HuH-7.5 (cell line): ENCODE measurements at regions not wholly inside any gene's neighbourhood (a gene's known extent, or its start where the extent isn't known, plus 50 kb on each side); places are given as distances from the start of the nearest gene placed in this dataset.

Experiments
- DNase-seq: peaks from one replicate; pipeline ENCODE4 v3.0.0; 2011; ENCODE audit warnings: low spot score

DNA sequence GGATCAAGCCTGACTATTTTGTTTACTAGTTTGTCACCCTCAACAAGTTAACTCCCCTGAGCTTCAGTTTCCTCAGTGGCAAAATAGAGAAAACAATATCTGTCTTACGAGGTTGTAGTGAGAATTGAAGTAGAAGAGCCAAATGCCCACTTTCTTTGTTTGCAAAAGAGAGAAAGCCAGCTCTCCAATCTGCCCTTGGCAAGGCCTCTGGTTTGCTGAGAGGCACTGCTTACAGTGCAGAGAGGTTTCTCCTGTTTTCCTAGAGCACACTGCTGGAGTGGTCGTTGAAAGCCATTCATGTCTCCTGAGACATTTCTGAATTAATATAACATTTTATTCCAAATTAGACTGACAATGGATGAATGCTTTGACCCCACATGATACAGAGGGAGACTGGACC lies 260.5 kb upstream of the IGF1R start:
- no peak for DNase-seq

DNA sequence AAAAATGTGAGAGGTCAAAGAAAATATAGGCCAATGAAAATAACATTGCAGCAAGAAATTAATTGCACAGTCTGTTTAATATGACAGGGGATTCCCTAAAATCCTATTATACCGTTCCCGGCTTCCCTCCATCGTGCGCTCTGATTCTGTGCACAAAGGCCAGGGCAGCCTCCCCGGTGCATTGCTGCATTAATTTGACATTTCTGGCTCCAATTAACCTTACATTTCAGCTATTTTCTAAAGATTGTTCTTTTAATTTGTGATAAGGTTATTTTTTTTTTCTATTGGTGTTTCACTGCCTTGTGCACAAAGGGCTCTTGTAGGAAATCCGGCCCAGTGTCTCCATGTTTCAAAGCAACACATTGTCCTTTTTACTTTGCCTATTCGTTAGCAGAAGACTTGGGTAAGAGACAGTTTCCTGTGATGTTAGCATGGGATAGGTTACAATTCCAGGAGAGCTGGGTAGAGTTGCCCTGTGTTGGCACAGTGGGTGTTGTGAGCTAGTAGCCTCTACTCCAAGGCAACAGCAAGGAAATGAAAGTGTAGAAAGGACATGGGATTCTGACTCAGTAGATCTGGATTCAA lies 257.3 kb upstream of the IGF1R start:
- no peak for DNase-seq

DNA sequence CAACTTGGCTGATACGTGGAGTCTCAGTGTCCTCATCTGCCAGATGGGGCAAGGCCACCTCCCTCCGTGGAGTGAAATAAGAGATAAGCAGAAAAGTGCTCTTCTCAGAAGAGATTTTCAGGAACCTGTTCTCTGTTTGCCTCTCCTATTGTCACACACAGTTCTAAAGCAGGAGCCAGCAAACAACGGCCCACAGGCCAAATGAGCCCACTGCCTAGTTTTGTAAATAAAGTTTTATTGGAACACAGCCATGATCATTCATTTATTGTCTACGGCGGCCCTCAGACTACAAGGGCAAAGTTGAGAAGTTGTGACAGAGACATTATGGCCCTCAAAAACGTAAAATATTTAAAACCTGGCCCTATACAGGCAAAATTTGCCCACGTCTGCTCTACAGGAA lies 256.8 kb upstream of the IGF1R start:
- DNase-seq = no peak

DNA sequence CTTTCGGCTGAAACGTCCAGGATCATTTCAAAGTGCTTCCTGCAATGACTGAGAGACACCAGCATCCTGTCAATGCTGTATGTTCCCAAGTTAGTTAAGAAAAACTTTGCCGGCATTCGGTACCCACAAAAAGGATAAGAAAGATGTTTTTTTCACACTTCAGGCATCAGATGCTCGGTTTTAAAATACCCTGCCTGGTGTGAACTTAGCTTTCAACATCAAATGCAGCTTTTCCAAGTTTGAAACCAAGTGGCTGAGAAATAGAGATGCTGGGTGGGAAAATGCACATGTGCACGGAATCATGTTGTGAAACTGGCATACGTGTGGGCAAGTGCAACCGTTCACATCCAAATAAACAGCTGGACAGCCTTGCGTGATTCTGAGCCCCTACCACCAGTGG lies 254.9 kb upstream of the IGF1R start:
- DNase-seq = no peak

DNA sequence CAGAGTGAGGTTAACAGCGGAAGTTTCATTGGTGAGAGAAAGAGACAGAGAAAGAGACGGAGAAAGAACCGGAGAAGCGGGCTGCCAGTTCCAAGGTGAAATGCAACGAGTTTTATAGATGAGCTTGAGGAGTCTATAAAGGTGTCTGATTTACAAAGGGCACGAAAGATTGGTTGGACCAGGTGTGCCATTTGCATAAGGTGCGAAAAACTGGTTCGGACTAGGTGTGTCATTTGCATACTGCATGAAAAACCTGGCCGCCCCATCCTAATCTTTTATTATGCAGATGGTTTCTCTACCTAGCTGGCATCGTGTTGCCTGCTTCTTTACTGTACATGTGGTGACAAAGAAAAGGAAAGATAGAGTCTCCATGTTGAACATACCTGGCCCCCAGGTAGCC lies 253.8 kb upstream of the IGF1R start:
- DNase-seq = no peak

DNA sequence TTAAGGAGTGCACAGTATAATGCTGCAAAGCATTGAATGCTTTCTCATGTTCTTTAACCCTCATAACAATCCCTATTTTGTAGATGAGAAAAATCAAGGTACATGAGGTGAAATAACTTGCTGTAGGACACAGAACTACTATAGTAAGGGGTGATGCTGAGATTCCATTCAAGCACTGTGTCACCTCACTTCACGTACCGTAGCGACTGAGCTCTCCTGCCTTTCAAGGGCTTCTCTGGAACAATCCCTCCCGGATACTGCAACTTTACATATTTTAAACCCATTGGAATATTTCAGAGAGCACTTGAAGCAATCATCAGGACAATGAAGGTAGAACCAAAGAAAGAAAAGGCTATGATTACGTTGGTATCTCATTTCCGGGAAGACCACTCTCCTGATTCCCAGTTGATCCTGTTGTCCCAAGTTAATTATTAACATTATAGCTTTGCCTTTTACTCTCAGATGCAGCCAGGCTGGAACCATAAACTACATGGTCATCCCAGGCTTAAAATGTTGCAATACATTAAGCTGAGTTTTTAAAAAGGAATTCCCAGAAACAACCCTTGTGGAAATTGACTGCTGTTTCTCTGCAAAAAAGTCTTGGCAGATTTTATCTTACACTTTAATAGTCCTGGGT lies 252.2 kb upstream of the IGF1R start:
- DNase-seq = peak; percentile 48

DNA sequence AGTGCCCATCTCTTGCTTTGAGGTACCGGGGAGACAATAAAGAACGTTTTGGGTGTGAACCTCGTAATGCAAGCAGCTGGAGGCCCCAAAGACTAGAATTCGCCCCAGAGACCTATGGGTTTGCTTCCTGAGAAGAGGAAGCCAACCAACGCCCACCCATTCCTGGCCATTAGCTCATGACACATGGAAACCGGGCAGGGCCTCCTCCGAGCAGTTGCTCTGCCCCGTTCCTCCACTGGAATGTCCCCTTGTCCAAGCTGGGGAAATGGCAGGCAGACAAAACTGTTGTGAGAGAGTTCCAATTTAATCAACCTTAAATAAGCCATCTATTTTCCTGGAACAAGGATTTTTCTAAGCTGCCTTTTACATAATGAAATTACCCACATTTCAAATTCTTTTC lies 250.9 kb upstream of the IGF1R start:
- DNase-seq = no peak

DNA sequence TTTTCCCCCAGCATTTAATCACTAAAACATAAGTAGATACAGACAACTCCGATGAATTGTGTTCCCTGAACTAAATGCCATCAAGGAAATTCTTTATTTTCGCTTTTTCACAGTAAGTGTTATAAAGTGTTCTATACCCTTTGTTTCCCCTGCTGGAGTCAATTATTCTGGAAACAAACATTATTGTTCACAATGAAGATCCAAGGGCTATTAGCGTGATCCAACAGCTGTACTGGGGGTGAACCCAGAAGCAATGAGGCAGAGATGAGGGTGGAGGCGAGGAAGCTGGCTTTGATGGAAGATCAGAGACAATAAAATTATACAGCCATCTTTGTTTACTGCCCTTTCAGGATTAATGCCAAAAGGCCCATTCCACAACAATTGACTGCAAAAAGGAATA lies 250.3 kb upstream of the IGF1R start:
- DNase-seq = no peak

DNA sequence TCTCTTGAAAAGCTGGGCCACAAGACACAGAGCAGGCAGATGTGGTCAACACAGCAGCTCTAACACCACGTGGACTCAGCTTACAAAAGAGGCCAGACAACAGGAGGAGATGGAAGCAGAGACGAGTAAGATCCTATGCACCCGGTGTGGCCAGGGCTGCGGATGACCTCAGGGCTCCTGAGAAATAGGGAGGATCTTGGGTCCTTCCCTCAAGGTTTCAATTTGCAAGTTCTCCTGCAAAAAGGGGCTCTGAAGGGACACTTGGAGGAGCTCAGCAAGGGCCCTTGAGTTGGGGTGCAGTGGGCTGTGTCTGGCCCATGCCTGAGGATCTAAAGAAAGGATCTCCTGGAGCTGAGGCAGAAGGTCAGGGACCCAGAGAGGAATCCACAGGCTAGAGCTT lies 249.5 kb upstream of the IGF1R start:
- no peak for DNase-seq

DNA sequence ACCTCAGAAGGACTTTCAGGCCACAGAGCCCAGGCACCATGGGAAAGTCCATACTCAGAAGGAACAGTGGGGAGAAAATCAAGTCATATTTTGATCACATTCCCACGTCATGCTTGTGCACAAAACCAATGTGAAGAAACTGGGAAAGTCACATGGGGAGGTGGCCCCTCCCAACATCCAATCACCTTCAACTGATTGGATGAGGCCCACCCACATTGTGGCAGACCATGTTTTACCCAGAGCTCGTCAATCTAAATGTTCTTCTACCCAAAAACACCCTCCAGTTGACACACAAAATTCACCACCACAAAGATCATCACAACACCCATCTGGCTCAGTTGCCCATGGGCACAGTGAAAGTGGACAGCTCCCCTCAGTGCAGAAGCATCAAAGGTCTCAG lies 248.2 kb upstream of the IGF1R start:
- DNase-seq = no peak

DNA sequence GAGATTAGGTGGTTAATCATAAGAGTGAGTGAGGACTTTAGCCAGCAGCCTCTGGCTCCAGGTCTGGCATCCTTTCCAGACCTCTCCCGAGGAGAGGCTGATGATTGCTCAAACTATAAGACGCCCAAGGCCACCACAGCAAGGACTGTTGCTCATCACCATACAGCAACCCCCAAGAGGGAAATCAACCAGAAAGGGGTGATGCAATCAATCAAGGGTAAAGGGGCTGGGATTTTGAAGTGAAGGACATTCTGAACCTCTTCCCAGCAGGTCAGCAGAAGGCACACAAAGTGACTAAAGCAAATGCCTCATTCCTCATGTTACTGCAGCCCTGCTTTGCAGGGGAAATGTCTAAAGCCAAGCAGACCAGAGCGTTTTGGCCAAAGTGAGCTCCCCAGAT lies 247.3 kb upstream of the IGF1R start:
- DNase-seq = no peak

DNA sequence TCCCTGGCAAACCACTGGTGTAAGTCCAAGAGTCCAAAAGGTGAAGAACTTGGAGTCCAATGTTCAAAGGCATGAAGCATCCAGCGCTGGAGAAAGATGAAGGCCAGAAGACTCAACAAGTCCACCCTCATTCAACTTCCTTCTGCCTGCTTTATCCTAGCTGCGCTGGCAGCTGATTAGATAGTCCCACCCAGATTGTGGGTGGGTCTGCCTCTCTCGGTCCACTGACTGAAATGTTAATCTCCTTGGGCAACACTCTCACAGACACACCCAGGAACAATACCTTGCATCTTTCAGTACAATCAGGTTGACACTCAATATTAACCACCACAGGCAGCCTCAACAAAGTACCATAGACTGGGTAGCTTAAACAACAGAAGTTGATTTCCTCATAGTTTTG lies 245.9 kb upstream of the IGF1R start:
- DNase-seq = no peak

DNA sequence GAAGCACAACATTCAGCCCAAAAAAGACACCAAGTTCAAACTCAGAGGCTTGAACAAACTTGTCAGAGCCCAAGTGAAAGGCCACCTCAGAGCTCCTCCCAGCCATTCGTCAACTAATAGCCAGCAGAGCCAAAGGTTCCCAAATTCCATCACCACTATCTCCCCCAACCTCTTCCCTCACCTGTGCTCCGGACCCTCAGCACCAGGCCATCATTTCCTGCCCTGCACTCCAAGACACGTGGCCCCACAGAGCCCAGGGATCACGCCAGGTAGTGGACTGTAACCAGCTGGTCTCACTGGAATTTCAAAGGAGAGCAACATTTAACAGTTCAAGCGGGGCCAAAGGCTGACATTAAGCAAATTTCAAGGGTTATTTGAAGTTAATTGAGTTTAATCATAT lies 245.2 kb upstream of the IGF1R start:
- DNase-seq = no peak

DNA sequence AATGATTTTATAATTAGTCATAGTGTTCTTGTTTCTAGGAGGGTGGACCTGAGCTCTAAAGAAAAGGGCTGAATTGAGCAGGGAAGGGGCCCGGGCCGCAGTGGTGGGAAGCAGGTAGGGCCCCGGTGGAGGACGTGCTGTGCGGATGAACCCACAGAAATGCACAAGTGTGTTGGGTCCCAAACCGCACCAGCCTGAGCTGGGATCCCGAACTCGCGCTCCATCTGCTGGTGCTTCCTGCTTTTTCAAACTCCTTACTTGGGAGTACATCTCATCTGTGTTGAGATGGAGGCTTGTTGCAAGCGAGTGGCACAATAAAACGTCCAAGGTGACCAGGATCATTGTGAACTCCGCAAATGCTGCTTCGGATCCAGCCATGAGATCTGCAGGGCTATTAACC lies 244.8 kb upstream of the IGF1R start:
- no peak for DNase-seq

DNA sequence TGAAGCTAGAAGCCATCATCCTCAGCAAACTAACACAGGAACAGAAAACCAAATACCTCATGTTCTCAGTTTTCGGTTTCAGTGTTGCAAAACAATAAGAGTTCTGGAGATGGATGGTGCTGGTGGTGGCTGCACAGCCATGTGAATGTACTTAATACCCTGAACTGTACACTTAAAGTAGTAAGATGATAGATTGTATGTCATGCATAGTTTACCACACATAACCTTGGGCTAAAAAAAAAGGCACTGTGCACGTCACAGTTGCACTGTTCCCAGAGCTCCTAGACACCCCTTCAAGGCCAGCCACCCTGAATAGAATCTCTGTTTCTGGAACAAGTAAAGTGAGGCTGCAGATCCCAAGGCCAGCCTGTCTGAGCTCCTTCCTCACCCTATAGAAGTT lies 243.3 kb upstream of the IGF1R start:
- no peak for DNase-seq

DNA sequence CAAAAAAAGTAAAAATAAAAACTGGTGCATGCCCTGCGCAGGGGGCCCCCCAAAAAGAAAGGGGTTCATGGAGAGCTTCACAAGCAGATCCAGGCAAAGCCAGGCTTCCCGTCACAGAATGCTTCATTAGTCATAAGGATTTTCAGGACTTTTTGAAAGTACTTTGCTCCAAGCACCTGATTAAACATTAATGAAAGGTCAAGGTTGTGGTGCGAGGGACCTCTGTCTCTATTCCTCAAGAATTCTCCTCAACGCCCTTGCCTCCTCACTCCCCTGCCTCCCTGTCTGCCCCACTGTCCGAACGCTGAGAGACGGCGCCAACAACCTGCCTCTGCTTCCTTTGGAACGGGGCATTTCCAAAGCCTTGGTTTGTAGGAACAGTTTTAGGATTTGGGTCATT lies 240.1 kb upstream of the IGF1R start:
- no peak for DNase-seq

DNA sequence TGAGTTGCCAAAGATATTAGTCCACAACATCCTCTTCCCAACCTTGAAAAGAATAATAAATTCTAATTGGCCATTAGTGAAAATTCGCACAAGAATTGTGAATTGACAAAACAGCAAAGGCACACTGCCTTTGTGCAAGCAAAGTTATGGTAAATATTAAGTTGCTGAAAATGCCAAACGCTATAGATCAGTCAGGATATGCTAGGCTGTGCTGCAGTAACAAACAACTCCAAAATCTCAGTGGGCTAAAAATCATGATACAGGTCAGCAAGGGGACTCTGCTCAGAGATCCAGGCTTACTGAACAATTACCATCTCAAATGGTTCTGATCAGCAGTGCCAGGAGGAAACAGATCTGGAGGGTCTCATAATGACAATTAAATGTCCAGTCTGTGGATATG lies 238.0 kb upstream of the IGF1R start:
- DNase-seq = no peak

DNA sequence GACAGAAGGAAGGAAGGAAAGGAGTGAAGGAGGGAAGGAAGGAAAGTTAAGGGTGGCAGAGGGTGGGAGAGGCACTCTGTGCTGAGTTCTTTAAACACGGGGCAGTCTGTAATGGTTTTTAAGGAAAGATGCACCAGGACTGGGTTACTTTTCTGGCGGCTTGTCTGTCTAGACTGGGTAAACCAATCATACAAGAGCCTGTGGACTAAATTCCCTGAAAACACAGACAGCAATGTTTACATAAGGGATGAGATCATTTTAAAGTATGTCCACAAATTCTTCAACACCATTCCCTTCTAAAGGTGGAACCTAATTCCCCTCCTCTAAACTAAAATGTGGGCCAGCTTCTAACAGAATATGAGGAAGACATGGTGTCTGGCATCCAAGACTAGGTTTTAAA lies 235.5 kb upstream of the IGF1R start:
- DNase-seq = no peak

DNA sequence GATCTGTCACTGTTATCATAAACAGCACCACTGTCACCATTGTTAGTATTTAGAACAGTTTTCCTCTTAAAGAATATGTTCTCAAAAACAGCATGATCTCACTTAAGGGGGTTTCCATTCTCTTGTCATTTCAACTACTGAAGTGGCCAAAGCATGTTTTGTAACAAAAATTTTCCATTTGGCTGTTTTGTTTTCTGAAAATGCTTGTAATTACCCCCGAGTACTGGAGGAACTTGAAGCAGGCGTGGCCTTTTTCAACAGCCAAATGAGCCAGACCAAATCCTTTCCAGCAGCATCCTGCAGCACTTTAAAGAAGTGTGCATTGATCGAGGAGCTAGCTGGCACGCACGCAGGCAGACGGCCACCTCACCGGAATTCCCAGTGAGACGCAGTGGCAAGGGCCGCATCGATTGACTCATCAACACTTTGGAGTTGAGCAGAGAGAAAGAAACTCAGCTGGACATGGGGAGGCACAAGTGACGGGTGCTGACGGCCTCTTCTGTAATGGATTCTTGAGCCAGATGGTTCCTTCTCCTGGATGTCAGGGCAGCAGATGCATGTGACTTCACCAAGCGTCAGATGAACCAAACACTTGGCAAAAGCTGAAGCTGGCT lies 234.3 kb upstream of the IGF1R start:
- DNase-seq = no peak

DNA sequence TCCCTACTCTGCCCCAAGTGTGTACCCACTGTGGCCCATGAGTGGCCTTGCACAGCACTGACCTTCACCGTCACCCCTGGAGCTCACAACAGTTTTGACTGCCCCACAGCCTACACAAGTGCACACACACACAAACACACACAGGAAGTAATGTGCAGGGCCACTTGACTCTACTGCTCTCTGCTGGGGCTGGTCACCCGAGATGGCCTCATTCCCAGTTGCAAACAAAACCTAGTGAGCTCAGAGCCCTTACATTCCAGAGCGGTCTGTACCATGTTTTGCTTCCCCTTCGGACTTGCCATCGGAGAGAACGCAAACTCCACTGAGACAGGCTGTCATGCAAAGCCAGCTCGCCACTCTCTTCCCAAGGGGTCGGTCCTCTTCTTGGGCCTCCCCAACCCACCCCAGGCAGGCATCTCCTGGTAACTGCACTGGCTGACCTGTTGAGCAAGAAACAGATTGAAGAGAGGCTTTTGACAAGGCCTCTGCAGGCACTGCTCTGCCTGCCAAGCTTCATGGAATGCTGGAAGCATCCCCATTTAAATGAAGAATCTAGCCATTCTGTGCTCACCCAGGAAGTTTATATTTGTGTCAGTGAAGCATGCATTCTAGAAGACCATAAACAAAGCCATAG lies 232.0 kb upstream of the IGF1R start:
- no peak for DNase-seq

DNA sequence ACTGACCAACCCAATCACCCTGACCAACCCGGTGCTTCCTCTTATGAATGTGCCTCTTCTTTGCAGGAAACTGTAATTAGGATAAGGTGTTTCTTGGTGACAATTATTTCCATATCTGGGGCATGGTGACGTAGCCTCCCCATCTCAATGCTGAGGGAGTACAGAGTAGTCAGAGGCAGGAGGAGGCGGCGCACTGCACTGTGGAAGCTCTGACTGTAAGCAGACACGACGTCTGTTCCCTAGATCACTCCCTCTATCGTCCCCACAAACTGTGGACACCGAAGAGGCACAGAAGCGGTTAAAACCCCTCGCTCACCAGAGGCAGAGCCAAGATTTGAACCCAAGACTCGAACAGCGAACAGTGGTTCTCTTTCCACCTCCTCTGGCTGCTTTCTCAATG lies 231.0 kb upstream of the IGF1R start:
- DNase-seq = no peak

DNA sequence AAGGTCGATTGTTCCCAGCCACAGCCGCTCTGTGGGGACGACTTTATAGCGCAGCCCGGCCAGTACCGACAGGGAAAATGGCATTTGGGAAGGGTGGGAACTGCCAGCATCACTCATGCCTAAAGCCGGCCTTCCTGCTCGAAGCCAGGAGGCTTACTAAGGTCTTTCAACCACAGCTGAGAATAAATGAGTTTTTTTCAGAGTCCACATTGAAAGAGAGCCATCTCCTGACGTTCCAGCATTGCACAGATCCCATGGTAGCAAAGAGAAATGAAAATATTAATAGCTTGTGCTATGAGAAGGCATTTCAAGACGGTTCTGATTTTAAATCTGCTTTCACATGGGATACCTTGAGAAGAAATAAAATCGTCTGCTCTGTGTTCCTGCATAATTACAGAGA lies 230.2 kb upstream of the IGF1R start:
- no peak for DNase-seq

DNA sequence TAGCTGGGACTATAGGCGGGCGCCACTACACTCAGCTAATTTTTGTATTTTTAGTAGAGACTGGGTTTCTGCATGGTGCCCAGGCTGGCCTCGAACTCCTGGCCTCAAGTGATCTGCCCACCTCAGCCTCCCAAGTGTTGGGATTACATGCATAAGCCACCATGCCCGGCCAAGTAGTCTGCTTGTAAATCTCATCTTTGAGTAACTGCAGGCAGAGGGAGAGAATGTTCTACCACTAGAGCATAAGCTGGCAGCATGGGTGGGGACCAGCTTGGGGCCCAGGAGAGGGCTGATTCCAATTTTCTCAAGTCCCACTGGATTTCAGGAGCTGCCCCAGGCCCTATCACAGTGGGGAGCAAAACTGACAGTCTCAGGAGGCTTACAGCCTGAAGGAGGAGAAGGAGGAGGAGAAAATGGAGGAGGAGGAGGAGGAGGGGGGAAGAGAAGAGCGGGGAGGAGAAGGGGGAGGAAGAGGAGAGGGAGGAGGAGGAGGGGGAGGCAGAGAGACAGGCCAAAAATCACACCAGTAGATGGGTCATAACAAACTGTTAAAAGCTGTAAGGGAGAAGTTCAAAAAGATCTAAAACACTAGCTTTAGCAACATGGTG lies 229.1 kb upstream of the IGF1R start:
- no peak for DNase-seq
